ENCODE measurements at regions not wholly inside any gene's neighbourhood (a gene's known extent, or its start where the extent isn't known, plus 50 kb on each side); places are given as distances from the start of the nearest gene placed in this dataset.

- Histone ChIP-seq H3K27me3 (ENCODE audit: insufficient read depth) (no peaks in the 10 kb centered on the region), H3F3A (replicated peaks; ENCODE audit: insufficient read depth) (no peaks in the 10 kb centered on the region), H3K9me2 (peaks cover 4% of the 10 kb centered on the region; the same call in 1 of the 2 replicates), H3K4me3 (ENCODE audit: low read depth in 2 of 2, low read length in 1 of 2) (no peak overlapping the region), H3K27ac (ENCODE audit: low read depth in 2 of 2, low read length in 1 of 2) (no peak overlapping the region), H2AFZ (ENCODE audit: low read depth) (no peak overlapping the region), H3K79me2 (ENCODE audit: insufficient read depth) (no peaks in the 10 kb centered on the region), H3K4me1 (ENCODE audit: control insufficient read depth in 1 of 2, insufficient read depth in 2 of 2, low read depth in 1 of 2, low read length in 1 of 2) (no peaks in the 10 kb centered on the region), H4K20me1 (ENCODE audit: insufficient read depth) (no peaks in the 10 kb centered on the region), H3K9me3 (0 out of 2 replicates have a peak, but pooled peaks cover 5% of the 10 kb centered on the region), H3K36me3 (replicated peaks in 1 of 2; ENCODE audit: control insufficient read depth in 1 of 2, insufficient read depth in 2 of 2, low read length in 1 of 2) (peaks cover 0 to 5% of the 10 kb centered on the region in 2 experiments), H3K4me2 (no peak overlapping the region), H3K9ac (no peak overlapping the region)
- POLR2A ChIA-PET, result no interaction called here
- TF ChIP-seq FOXJ3 (CRISPR knock-in tag; IDR thresholded peaks at IDR 0.05), result no peak
- no peak for TF ChIP-seq TCF12 (IDR thresholded peaks at IDR 0.05)
- TF ChIP-seq GATA2 (CRISPR knock-in tag; IDR thresholded peaks at IDR 0.05), result no peak
- TF ChIP-seq USF1 (IDR thresholded peaks at IDR 0.05; ENCODE audit: borderline replicate concordance, low read depth), result no peak
- no peak for TF ChIP-seq RXRA (IDR thresholded peaks at IDR 0.05; ENCODE audit: borderline replicate concordance, low read depth)
- TF ChIP-seq, protein P1, sequence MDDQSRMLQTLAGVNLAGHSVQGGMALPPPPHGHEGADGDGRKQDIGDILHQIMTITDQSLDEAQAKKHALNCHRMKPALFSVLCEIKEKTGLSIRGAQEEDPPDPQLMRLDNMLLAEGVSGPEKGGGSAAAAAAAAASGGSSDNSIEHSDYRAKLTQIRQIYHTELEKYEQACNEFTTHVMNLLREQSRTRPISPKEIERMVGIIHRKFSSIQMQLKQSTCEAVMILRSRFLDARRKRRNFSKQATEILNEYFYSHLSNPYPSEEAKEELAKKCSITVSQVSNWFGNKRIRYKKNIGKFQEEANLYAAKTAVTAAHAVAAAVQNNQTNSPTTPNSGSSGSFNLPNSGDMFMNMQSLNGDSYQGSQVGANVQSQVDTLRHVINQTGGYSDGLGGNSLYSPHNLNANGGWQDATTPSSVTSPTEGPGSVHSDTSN (IDR thresholded peaks at IDR 0.05), result no peak
- no peak for TF ChIP-seq SMC3 (IDR thresholded peaks at IDR 0.05; ENCODE audit: low read depth, low read length)
- no peak for TF ChIP-seq RFX5 (IDR thresholded peaks at IDR 0.05; ENCODE audit: low read length)
- no peak for TF ChIP-seq SIN3A (IDR thresholded peaks at IDR 0.05; ENCODE audit: borderline replicate concordance, low read depth, low read length)
- CTCF ChIA-PET, result no interaction called here
- 63% methylated on average over 2 of the region's 2 CpGs for WGBS (ENCODE audit: low lambda C conversion rate)
- DNase-seq, result no peak
Observed at GRCh38 chr5:104111632-104112031, 549.0 kb upstream of the NUDT12 start.

GRCh38 chr5:104096451-104096850 lies 533.9 kb upstream of the NUDT12 start:
- no peaks in the 10 kb centered on the region for H3F3A ChIP-seq (replicated peaks; ENCODE audit: insufficient read depth)
- H3K4me3 ChIP-seq (ENCODE audit: low read depth in 2 of 2, low read length in 1 of 2), result no peak overlapping the region
- H3K4me1 ChIP-seq (ENCODE audit: control insufficient read depth in 1 of 2, insufficient read depth in 2 of 2, low read depth in 1 of 2, low read length in 1 of 2), result no peaks in the 10 kb centered on the region
- no peaks in the 10 kb centered on the region for H3K9me3 ChIP-seq
- H3K9ac ChIP-seq, result no peak overlapping the region
- CTCF ChIA-PET, result no interaction called here
- POLR2A ChIA-PET, result no interaction called here
- H3K4me2 ChIP-seq, result no peak overlapping the region
- WGBS (ENCODE audit: low lambda C conversion rate), result 87% methylated on average over 5 of the region's 5 CpGs
- no peaks in the 10 kb centered on the region for H3K79me2 ChIP-seq (ENCODE audit: insufficient read depth)
- no peak for TF ChIP-seq TEAD4 (IDR thresholded peaks at IDR 0.05; ENCODE audit: borderline replicate concordance, insufficient read depth)
- no peak for TF ChIP-seq MXI1 (IDR thresholded peaks at IDR 0.05; ENCODE audit: low read depth, low read length)
- no peak for TF ChIP-seq GABPA (IDR thresholded peaks at IDR 0.05; ENCODE audit: low read depth)
- TF ChIP-seq RCOR1 (IDR thresholded peaks at IDR 0.05; ENCODE audit: low read length), result no peak
- TF ChIP-seq TCF12 (IDR thresholded peaks at IDR 0.05), result no peak
- no peak for TF ChIP-seq MEF2A (IDR thresholded peaks at IDR 0.05; ENCODE audit: borderline replicate concordance, low read depth)
- no peak for TF ChIP-seq EP300 (IDR thresholded peaks at IDR 0.05; ENCODE audit: borderline replicate concordance in 1 of 2, low read depth in 1 of 2, low read length in 1 of 2)
- no peak for TF ChIP-seq CHD2 (IDR thresholded peaks at IDR 0.05; ENCODE audit: low read length, partially characterized antibody)
- no peak for TF ChIP-seq ELF1 (IDR thresholded peaks at IDR 0.05)
- TF ChIP-seq, protein P1 (IDR thresholded peaks at IDR 0.05), result no peak
- no peak for TF ChIP-seq REST (IDR thresholded peaks at IDR 0.05; ENCODE audit: low read depth, low read length)
- H3K27ac ChIP-seq (ENCODE audit: low read depth in 2 of 2, low read length in 1 of 2), result no peak overlapping the region
- no peaks in the 10 kb centered on the region for H3K27me3 ChIP-seq (ENCODE audit: insufficient read depth)
- H3K36me3 ChIP-seq (replicated peaks in 1 of 2; ENCODE audit: control insufficient read depth in 1 of 2, insufficient read depth in 2 of 2, low read length in 1 of 2), result no peaks in the 10 kb centered on the region
- no peak for DNase-seq
- H3K9me2 ChIP-seq, result no peaks in the 10 kb centered on the region
- H2AFZ ChIP-seq (ENCODE audit: low read depth), result no peak overlapping the region
- no peaks in the 10 kb centered on the region for H4K20me1 ChIP-seq (ENCODE audit: insufficient read depth)
